ENCODE measurements at regions not wholly inside any gene's neighbourhood (a gene's known extent, or its start where the extent isn't known, plus 50 kb on each side); places are given as distances from the start of the nearest gene placed in this dataset.
"Not testable (repeated sequence)": the region's sequence is repeated elsewhere in the genome, so short reads cannot be mapped to it uniquely, and the experiment has no call there.

DNA sequence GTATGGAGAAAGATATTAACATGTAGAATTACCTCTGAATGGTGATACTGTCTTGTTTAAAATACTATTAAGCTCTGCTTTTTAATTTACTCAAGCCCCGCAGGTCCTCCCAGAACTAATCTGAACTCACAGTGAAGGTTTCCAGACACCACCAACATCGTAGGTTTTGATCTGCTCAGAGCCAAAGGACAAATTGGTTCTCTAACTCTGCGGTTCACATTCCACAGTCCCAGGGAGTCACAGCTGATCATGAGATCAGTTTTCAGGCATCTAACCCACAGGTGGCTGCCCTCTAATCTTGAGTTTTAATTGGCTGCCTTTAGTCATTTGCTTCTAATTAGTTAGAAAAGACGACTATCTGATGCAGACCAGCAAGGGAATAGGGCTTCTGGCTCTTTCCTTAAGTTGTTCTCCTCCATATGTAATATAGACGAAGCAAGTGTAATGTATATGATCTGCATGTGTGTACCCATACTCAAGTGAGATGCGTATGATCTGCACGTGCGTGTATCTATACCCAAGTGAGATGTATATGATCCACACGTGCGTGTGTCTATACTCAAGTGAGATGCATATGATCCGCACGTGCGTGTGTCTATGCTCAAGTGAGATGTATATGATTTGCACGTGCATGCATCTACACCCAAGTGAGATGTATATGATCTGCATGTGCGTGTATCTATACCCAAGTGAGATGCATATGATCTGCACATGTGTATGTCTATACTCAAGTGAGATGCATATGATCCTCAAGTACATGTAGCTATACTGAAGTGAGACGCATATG, 331.5 kb upstream of the NPVF start:
- no peak for FAIRE-seq

DNA sequence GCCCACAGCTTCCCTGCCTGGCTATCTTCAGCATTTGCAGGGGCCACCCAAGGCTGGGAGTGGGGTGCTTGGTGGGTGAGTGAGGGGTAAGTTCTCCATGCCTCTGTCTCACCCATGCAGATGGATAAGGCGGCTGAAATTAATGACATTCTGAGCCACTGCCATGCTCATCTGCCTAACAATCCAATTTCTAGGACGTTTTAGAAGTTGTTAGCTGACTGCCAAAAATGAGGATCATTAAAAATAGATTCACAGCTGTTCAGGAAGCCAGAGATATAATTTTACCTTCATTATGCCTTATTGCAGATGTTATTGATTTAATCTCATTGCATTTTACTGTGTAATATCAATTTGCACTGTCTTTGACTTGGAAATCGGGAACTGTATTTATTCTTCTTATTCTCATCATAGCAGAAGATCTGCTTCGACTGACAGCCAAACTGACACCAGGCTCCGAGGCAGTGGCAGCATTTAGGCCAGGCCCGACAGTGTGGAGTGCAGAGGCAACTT, 334.4 kb upstream of the NPVF start:
- no peak for FAIRE-seq

DNA sequence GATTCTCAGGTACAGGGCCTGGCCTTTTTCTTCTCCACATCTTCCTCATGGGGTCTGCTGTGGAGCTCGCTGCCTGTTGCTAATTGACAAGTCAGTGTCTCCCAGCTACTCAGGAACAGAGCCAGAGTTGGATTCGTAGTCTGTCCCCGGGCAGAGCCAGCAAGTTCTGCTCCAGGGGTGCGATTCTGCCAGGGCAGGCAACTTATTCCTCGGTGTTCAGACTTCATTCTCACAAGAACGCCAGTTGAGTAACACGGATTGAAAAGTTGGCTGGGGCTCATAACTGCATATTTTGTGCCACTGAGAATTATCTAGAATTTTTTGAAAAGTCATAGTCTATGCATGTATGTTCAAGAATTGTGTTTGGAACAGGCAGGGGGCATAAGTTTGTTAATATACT, 336.7 kb upstream of the NPVF start:
- no peak for FAIRE-seq

DNA sequence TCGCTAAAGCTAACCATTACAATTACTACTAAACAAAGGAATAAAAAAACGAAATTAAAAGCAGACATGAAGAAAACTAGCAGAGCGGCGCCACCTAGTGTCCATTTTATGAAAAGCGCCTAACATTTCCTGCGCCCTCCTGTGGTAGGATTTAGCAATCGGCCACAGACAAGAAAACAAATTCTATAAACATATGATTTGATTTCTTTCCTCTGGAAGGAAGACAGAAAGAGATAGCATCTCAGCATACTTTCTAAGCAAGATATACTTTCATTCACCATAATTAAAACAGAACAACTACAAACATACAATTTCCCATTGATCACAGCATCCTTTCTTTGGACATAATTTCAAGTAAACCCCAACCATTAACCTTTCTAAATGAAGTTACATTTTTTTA, 337.7 kb upstream of the NPVF start:
- FAIRE-seq, result peak; percentile 96

DNA sequence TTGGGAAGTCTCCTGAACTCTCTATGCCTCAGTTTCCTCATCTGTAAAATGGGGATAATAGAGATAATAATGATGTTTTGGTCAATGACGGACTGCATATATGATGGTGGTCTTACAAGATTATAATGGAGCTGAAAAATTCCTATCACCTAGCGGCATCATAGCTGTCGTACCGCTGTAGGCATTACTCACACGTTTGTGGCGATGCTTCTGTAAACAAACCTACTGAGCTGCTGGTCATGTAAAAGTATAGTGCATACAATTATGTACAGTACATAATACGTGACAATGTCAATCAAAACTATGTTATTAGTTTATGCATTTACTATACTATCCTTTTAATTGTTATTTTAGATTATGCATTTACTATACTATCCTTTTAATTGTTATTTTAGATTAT, 339.1 kb upstream of the NPVF start:
- FAIRE-seq, result no peak

DNA sequence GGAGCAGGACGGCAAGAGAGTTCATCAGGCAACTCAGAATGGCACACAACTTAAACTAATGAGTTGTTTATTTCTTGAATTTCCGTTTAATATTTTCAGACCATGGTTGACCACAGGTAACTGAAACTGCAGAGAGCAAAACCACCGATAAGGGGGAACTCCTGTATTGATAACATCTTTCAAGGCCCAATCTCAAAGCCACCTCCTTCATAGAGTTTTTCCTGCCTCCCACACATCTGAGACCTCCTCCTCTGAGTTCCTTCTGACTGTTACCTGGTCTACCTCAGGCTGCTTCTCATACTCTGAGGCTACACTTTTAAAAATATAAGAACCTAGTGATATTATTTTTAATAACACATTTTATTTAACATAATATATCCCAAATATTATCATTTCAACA, 341.5 kb upstream of the NPVF start:
- no peak for FAIRE-seq

DNA sequence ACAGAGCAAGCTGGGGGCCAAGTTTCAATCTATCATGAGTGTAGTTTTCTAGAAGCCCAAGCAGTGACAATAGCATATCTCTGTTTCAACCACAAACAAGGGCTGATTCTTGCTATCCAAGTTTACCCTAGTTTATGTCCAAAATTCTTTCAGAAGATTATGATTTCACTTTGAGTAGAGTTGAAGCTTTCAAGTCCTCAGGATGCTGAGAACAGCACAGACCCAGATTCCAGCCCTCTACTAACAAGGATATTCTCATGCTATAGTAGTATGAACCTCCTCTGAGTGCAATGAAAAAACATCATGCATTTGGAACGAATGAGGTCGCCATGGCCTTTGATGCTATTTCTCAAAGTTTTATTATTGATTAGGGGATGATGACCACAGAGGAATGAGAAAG, 344.1 kb upstream of the NPVF start:
- FAIRE-seq, result no peak

DNA sequence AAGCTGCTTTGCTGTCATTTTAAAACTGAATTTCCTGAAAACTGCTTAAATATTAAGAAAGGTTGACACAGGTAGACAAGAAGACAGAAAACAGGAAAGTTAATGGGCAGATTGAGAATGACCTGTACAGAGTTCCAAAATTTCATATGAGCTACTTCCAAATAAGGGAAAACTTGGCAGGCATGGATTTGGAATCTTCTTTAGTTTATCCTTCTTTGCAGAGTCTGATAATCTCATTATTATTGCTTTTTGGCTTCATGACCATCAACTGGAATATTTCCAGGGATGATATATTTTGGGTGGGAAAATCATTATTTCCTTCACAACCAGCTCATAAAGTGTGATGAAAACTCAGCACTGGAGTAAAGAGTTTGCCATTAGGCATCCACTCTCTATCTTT, 346.5 kb upstream of the NPVF start:
- FAIRE-seq, result no peak

DNA sequence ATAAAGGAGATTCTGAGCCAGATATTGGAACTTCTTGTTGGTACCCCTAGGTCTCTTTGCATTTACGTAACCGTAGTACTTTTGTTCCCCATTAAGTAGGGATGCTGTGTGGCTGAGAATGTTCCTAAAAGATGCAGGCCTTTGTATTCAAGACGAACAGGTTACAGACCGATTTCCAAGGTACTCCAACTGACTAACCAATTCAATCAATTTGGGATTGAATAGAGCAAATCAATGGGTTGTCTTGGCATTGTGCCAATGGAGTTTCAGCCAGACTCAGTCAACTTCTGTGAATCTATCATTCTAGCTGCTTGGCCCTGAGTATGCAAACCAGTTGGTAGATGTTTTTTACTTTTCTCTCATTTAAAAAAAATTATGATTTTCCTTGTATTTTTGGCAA, 347.3 kb upstream of the NPVF start:
- no peak for FAIRE-seq

DNA sequence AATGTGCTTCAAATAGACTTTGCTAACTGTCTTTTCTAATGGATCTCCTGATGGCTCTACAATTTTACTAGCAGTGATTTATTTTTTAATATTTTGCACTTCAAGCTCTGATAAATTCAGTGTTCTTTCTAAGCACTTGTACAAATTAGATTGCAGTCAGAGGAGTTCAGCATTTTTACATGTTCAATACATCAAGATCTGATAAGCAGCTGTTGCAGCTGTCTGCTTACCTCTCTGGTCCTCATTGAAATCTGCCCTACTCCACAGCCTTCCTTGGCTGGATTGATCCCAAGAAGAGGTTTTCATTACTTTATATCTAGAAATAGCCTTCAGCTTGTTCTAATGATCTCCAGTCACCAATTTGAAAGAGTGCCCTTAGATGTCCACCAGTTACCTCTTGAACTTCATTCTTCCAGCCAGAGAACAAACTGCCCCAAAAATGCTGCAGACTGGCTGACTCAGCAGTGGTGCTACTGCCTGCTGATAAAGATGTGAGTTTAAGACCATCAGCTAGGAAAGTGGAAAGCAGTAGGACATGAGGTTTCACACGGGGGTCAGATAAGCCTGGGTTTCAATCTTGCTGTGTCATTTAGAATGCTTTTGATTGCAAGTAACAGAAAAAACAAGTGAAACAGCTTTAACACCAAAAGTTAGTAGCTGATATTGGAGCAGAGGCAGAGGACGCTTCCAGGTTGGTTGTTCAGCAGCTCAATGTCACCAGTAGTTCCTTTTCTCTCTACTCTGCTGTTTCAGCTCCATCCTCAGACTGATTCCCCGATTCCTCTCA, 350.9 kb upstream of the NPVF start:
- FAIRE-seq, result no peak

DNA sequence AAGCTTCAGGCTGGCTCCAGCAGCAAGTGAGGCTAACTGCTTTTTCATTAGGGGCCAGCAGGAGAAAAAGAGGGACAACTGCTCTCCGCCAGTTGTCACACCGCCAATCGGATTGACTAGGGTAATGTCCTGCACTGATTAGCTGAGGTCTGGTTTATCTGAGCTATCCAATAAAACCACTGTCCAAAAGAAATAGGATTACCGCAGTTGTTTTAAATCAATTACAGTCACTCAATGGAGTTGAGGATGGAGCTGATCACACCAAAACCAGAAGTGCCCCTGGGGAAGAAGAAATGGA, 351.4 kb upstream of the NPVF start:
- FAIRE-seq, result no peak

DNA sequence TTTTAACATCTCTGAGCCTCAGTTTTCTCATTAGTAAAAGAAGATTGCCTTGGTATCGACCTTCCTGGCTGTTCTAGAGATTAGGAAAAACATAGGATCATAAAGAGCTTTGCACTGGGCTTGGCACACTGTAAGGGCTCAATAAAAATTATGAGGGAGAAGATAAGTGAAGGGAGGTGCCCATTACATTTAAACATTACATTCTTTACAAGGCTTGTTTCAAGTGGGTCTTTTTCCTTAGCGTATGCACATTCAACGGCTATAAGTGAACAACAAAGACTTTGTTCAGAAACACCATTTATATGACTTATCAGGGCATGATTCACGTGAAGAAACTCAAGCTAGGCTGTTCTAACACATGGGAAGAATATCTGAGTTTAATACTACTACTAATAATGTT, 351.9 kb upstream of the NPVF start:
- no peak for FAIRE-seq

DNA sequence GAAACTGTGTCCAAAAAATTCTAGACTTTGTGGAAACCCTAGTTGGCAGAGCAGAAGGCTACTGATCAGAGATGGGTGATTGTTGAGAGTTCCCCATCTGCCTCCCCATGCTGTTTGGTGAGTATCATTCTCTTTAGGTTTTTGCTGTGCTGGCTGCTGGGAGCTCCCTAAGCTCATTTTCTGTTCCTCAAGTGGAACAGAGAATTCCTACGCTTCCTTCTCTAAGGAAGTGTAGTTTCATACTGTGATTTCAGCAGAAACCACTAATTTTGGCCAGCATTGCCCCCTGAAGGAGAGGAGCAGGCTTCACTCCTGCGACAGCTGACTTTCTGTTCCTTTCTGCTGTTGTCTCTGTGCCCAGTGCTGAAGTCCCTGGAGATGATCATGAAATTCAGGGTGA, 355.3 kb upstream of the NPVF start:
- no peak for FAIRE-seq

DNA sequence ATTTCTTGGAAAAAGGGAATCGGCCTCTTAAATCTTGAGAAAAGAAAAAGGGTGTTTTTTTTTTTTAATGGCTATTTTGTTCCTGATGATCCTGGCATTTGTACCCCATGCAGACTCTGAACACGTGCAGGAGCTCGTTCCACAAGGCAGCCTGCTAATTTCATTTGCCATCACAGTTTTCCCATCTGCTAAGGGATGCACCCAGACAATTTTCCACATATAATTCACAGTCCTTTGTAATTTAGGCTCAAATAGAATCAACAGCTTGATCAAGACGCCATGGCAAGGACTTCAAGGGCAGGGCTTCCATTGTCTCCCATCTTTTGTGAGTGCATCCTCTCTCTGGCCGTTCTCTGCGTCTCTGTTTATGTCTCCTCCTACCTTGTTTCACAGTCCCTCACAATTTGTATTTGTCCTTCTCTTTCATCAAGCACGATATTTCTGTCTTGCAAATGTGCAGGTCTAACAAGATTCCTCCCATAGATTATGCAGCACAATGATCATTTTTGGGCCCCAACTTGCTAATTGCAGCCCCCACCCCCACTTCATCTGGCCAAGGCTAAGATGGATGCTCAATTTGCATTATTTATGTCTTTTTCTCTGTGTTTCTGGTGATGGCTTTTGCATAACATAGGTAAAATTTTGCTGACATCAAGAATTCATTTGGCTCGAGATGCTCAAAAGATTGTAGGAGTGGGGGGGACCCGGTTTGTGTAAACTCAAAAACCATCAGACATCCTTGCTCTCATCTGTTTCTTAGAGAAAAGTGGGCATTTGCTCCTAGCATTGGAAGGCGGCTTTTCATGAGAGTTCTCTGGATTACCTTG, 356.0 kb upstream of the NPVF start:
- no peak for FAIRE-seq

DNA sequence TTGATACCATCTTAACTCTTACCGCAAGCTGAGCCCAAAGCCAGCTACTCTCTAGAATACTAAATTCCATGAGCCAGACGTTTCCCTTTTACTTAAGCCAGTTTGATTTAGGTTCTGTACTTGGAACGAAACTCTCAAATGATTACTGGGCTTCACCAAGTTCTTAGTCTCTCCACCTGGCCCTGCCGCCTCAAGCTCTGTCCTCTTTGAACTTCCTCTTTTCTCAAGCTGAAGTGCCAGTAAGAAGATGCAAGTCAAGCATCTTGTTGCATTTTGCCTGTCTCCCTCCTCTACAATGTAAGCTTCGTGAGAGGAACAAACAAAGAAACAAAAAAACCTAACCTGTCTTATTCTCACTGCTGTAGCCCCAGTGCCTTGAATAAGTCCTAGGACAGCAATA, 358.2 kb upstream of the NPVF start:
- FAIRE-seq, result no peak

DNA sequence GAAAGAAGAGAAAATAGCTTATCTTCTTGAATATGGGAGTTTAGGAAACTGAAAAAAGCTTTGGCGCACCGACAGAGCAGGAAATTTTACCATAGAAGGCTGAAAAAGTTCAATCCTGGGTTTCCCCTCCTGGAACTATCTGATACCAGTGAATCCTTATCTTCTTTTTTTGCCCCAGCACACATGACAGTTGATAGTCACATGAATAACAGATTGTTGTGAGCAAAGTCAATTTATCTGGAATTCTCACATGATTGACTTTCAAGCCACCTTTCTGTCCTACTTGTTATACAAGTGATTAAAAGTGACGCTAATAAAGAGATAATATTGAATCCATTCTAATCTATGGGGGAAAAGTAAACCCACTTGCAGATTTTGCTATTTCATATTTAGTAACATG, 365.8 kb upstream of the NPVF start:
- FAIRE-seq, result no peak

DNA sequence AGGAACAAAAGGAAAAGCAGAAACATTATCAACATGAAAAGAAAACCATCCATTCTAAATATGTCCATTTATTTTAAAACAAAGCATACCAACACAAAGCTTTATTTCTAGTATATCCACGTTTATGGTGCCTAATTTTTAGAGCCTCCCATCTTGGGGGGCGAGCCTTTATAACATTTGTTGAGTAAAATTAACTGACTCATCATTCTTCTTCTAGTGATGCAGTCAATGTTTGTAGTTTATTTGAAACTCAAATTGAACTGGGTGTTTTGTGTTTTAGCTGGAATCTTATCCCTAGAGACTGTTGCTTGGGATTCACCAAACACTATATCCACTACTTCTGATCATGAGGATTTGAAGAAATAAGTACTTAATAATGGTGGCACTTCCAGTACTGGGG, 366.4 kb upstream of the NPVF start:
- no peak for FAIRE-seq

DNA sequence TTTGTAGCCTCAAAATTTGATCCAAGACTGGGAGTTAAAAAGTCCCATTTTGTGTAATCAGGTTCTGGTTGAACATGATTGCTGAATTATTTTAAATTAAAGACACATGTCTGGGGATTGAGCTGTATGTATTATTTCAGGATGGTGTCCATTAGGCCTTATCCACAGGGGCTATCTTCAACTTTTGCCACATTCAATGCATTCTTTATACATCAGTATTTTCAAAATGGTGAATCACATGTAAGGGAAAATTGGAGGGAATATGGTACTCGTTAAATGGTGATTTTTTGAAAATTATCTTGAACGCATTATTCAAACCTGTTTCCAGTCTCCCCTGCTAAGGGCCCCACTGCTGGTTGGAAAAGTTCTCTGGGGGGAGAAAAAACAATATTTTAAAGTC, 367.7 kb upstream of the NPVF start:
- no peak for FAIRE-seq

DNA sequence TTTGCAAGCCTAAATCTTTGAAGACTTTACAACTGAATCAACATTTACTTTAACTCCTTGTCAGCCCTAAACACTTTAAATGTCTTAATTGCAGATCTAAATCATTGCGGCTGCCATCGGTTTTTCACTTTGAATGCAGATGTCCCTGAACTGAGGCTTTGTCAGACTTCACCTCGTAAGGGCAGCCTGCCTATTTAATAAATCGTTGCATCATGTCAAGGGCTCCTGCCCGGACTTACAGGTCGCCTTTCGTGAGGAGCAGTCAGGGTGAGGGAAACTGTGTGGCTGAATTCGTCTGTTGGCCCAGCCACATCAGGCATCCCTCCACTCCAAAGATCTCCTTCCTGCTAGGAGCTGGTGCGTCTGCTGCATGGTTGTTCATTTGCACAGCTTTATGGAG, 368.2 kb upstream of the NPVF start:
- FAIRE-seq, result no peak

DNA sequence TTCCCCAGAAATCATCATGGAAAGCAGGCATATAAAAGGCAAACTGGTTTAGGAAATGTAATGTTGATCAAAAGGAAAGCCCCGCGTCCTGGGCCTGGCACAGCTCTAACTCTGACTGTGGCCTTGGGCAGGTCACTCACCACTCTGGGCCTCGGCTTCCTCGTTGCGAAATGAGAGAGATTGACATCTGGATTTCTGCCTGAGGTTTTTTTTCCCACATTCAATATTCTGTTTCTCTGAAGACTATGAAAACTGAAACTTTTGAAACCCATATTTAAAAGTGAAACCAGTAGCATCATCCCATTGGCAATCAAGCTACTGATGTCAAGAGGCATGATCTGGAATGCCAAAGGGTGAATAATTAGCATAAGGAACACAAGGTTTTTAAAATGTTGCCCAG, 369.7 kb upstream of the NPVF start:
- no peak for FAIRE-seq

DNA sequence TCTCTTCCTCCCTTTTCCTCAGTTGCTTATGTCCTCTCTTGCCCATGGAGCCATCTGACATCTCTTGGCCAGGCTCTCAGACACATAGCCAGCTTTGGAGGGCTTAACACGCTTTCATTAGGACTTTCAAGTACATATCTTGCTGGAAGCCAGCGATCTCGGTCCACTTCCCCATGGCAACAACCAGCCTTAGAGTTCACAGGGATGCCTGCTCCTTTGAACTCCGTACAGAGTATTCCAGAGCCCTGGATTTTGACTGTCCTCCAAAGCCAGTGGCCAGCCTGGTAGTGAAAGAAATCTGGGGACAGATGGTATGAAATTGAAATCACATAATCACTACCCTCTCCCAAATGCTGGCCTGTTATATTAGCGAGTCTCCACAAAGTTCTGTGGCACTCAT, 370.5 kb upstream of the NPVF start:
- no peak for FAIRE-seq

DNA sequence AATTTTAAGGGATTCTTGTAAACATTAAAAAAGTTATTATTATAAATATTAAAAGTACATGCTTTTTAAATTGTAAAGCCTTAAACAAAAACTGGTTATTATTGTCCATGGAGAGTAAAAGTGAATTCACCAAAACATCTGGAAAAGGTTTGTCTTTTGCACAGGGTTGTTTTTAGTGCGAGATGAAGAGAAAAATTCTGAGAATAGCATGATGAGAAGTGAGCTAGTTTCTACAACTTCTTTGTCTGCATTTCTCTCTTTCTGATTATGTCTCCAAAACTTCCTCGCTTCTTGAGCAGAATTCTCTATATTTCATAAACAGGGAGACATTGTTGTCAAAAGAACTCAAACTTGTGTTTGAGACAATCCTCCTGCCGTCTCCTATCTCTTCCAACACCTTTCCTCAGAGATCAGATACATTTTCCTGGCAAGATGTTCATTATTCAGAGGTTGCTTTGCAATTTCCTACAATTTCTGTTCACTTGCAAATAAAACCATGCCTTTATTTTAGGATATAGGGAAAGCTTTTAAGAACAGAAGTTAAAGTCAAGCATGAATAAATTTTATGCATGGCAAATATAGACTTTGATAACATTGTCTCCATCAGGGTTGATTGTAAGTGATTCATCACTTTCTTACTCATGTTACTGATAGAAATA, 372.1 kb upstream of the NPVF start:
- FAIRE-seq, result no peak

DNA sequence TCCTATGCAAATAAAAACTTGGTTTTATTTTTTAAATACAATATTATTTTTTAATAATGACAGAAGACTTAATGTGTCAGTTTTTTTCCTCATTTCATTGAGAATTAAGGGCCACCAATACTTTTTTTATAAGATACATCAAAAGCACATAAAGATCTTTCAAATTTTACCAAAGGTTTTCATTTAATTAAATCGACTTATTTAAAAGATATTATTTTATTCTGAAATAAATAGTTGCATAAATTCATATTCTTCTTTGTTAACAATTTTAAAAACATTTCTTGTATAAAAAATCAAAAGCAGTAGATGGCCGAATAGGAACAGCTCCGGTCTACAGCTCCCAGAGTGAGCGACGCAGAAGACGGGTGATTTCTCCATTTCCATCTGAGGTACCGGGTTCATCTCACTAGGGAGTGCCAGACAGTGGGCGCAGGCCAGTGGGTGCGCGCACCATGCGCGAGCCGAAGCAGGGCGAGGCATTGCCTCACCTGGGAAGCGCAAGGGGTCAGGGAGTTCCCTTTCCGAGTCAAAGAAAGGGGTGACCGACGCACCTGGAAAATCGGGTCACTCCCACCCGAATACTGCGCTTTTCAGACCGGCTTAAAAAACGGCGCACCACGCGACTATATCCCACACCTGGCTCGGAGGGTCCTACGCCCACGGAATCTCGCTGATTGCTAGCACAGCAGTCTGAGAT, 374.6 kb upstream of the NPVF start:
- FAIRE-seq, result not testable (repeated sequence)

All from A204.1 (cell line).